Neural progenitor cell (in vitro differentiated cells): ENCODE measurements at regions not wholly inside any gene's neighbourhood (a gene's known extent, or its start where the extent isn't known, plus 50 kb on each side); places are given as distances from the start of the nearest gene placed in this dataset.
"Not testable (repeated sequence)": the region's sequence is repeated elsewhere in the genome, so short reads cannot be mapped to it uniquely, and the experiment has no call there.

Source experiments
- DNase-seq: peaks from one replicate; pipeline ENCODE4 v3.0.0-alpha.2; 2016; ENCODE audit warnings: low spot score
- H2AFZ ChIP-seq: fragments of 200-600 bp; sonication (generic); replicated peaks from 2 replicates; pipeline ENCODE4 v1.6.1; 2016; ENCODE audit warnings: antibody characterized with exemption
- H3F3A ChIP-seq: fragments of 200-600 bp; sonication (generic); 2 replicates; pipeline ENCODE4 v1.6.1; 2016; ENCODE audit warnings: antibody characterized with exemption, low read depth
- H3K27ac ChIP-seq: fragments of 200-600 bp; sonication (generic); 2 replicates; pipeline ENCODE4 v1.5.1; 2016; ENCODE audit warnings: mild to moderate bottlenecking
- H3K27me3 ChIP-seq: fragments of 200-600 bp; sonication (generic); 2 replicates; pipeline ENCODE4 v1.6.1; 2016; ENCODE audit warnings: mild to moderate bottlenecking, moderate library complexity
- H3K36me3 ChIP-seq: fragments of 200-600 bp; sonication (generic); 2 replicates; pipeline ENCODE4 v1.5.1; 2016
- H3K4me1 ChIP-seq: fragments of 200-600 bp; sonication (generic); 2 replicates; pipeline ENCODE4 v1.6.1; 2016; ENCODE audit warnings: mixed run types
- H3K4me2 ChIP-seq: fragments of 200-600 bp; sonication (generic); 2 replicates; pipeline ENCODE4 v1.6.1; 2016
- H3K4me3 ChIP-seq: fragments of 200-600 bp; sonication (generic); 2 replicates; pipeline ENCODE4 v1.5.1; 2016
- H3K79me2 ChIP-seq: fragments of 200-600 bp; sonication (generic); 2 replicates; pipeline ENCODE4 v1.6.1; 2016; ENCODE audit warnings: low read depth
- H3K9ac ChIP-seq: fragments of 200-600 bp; sonication (generic); 2 replicates; pipeline ENCODE4 v1.6.1; 2016
- H3K9me3 ChIP-seq: fragments of 200-600 bp; sonication (generic); 2 replicates; pipeline ENCODE4 v1.5.1; 2016; ENCODE audit warnings: low read depth
- H4K20me1 ChIP-seq: fragments of 200-600 bp; sonication (generic); 2 replicates; pipeline ENCODE4 v1.6.1; 2016; ENCODE audit warnings: low read depth
- H3K27ac Mint-ChIP-seq: 3 replicates; pipeline ENCODE4 v1.8.0; 2021; ENCODE audit warnings: mixed read lengths
- H3K27me3 Mint-ChIP-seq: 2 replicates; pipeline ENCODE4 v1.8.0; 2022; ENCODE audit warnings: low read depth, mild to moderate bottlenecking, inconsistent platforms, moderate library complexity, mixed read lengths; ENCODE audit not compliant: insufficient read depth
- H3K36me3 Mint-ChIP-seq: 3 replicates; pipeline ENCODE4 v1.8.0; 2021; ENCODE audit warnings: mixed read lengths
- H3K4me1 Mint-ChIP-seq: 3 replicates; pipeline ENCODE4 v1.8.0; 2021; ENCODE audit warnings: mixed read lengths
- H3K4me3 Mint-ChIP-seq: 3 replicates; pipeline ENCODE4 v1.8.0; 2021; ENCODE audit warnings: mild to moderate bottlenecking, moderate library complexity, mixed read lengths
- H3K9me3 Mint-ChIP-seq: 3 replicates; pipeline ENCODE4 v1.8.0; 2020; ENCODE audit warnings: mixed read lengths
- CTCF ChIP-seq: fragments of 200-600 bp; sonication (generic); IDR thresholded peaks from 2 replicates; pipeline ENCODE4 v1.5.1; 2017; ENCODE audit warnings: antibody characterized with exemption, mild to moderate bottlenecking
- EZH2 ChIP-seq: fragments of 200-600 bp; sonication (generic); IDR thresholded peaks from 2 replicates; pipeline ENCODE4 v1.6.1; 2017; ENCODE audit warnings: antibody characterized with exemption, mild to moderate bottlenecking, moderate library complexity
- EZH2phosphoT487 ChIP-seq: fragments of 200-600 bp; sonication (generic); IDR thresholded peaks from 2 replicates; pipeline ENCODE4 v1.6.1; 2017; ENCODE audit warnings: antibody characterized with exemption

DNA sequence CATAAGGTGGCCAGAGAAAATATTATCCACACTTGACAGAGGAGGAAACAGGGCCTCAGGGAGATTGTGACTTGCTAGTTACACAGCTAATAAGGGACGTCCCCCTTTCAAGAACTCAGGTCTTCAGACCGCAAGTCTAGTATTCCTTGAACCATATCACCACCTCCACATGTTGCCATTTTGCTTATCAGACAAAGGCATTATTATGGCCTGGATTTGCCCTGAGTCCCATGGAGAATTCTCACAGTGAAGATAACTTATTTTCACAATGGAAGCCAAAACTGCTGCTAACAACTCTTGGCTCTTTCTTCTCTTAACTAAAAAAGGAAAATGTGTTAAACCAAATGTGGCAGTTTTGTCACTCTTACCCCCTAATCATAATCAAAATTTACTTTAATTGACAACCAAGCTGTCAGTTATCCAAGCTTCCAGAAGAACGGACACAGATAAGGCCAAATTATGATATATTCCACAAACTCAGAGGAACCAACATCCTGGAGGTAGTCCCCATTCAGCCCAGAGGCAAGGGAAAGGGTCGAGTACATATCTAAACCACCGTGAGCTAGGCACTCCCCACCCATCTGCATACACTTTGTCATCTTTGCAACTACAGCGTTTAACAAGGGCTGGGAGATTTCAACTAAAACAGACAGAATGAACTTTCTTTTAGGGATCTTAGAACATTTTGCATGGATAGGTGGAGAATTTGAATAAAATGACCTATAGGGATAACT, 63.6 kb upstream of the THBS1 start:
- no peaks in the 10 kb centered on the region for H3K79me2 ChIP-seq
- no peak overlapping the region for H3K9ac ChIP-seq
- no peak for TF ChIP-seq EZH2
- no peak for TF ChIP-seq CTCF
- TF ChIP-seq EZH2phosphoT487, result no peak
- no peak overlapping the region for H3K4me3 ChIP-seq
- H2AFZ ChIP-seq, result no peak overlapping the region
- no peaks in the 10 kb centered on the region for H3K36me3 ChIP-seq
- Mint-ChIP-seq H3K4me3 (no peak overlapping the region), H3K9me3 (peaks cover 11% of the 10 kb centered on the region), H3K4me1 (no peaks in the 10 kb centered on the region), H3K36me3 (no peaks in the 10 kb centered on the region), H3K27ac (no peak overlapping the region), H3K27me3 (no peaks in the 10 kb centered on the region)
- no peaks in the 10 kb centered on the region for H3K27me3 ChIP-seq
- no peak overlapping the region for H3K4me2 ChIP-seq
- DNase-seq, result no peak
- no peaks in the 10 kb centered on the region for H3F3A ChIP-seq
- no peaks in the 10 kb centered on the region for H3K9me3 ChIP-seq
- no peaks in the 10 kb centered on the region for H3K4me1 ChIP-seq
- H4K20me1 ChIP-seq, result no peaks in the 10 kb centered on the region
- H3K27ac ChIP-seq, result no peak overlapping the region

GRCh38 chr15:39523968-39524367, 56.9 kb upstream of the THBS1 start:
- H3K4me1 ChIP-seq, H3K27ac Mint-ChIP-seq, H3F3A ChIP-seq, H3K27me3 Mint-ChIP-seq, H3K79me2 ChIP-seq, H2AFZ ChIP-seq, H3K9ac ChIP-seq, H3K4me1 Mint-ChIP-seq, H4K20me1 ChIP-seq, DNase-seq, H3K27me3 ChIP-seq, H3K9me3 Mint-ChIP-seq, H3K27ac ChIP-seq, H3K9me3 ChIP-seq, H3K4me3 Mint-ChIP-seq, H3K4me3 ChIP-seq, H3K4me2 ChIP-seq, H3K36me3 ChIP-seq, H3K36me3 Mint-ChIP-seq: not testable (repeated sequence)

GRCh38 chr15:39529457-39529856, 51.4 kb upstream of the THBS1 start:
- no peak overlapping the region for H3K4me3 Mint-ChIP-seq
- no peak overlapping the region for H2AFZ ChIP-seq
- TF ChIP-seq CTCF (no peak), EZH2 (no peak), EZH2phosphoT487 (no peak)
- no peak overlapping the region for H3K4me2 ChIP-seq
- H3K27ac ChIP-seq, result no peak overlapping the region
- no peaks in the 10 kb centered on the region for H3K4me1 Mint-ChIP-seq
- H3K36me3 ChIP-seq, result no peaks in the 10 kb centered on the region
- no peak overlapping the region for H3K27ac Mint-ChIP-seq
- no peak overlapping the region for H3K9ac ChIP-seq
- H3K4me1 ChIP-seq, result no peaks in the 10 kb centered on the region
- H3F3A ChIP-seq, result no peaks in the 10 kb centered on the region
- no peaks in the 10 kb centered on the region for H3K36me3 Mint-ChIP-seq
- H3K4me3 ChIP-seq, result no peak overlapping the region
- H3K9me3 ChIP-seq, result no peaks in the 10 kb centered on the region
- H4K20me1 ChIP-seq, result no peaks in the 10 kb centered on the region
- no peaks in the 10 kb centered on the region for H3K27me3 ChIP-seq
- H3K79me2 ChIP-seq, result no peaks in the 10 kb centered on the region
- no peak for DNase-seq
- peaks cover 2% of the 10 kb centered on the region for H3K9me3 Mint-ChIP-seq
- H3K27me3 Mint-ChIP-seq, result peaks cover 4% of the 10 kb centered on the region

DNA sequence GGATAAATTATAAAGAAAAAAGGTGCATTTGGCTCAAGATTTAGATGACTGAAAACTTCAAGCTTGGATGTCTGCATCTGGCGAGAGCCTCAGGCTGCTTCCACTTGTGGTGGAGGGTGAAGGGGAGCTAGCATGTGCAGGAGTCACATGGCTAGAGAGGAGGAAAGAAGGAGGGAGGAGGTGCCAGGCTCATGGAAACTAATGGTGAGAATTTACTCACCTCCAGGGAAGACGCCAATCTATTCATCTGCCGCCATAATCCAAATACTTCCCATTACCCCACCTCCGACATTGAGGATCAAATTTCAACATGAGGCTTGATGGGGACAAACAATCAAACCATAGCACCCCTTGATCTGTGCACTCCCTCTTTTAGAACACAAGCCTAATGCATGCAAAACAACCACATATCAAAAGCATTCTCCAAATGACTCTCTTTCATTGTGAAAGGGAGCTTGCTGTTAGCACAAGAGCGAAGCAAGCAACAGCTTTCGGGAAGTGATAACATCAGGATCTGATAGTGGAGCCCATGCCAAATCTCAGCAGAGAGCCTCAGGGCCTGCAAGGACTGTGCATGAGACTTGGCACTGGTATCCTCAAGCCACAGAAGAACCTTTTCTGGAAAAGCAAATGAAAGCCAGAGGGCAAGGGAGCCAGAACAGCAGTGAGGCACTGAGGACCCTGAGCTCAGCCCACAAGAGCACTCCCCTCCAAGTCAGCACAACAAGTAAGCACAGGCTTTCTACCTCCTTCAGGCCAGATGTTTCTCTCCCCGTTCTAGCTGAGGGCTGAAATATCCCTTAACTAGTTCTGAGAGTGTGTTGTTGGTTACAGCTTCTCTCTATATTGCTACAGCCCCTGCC, 50.2 kb upstream of the THBS1 start:
- H3K4me2 ChIP-seq, result no peak overlapping the region
- H3K27ac ChIP-seq, result no peak overlapping the region
- H3K4me3 ChIP-seq, result no peak overlapping the region
- no peak overlapping the region for H3K9ac ChIP-seq
- no peaks in the 10 kb centered on the region for H3K79me2 ChIP-seq
- no peak overlapping the region for H3K4me3 Mint-ChIP-seq
- no peaks in the 10 kb centered on the region for H3K9me3 Mint-ChIP-seq
- no peaks in the 10 kb centered on the region for H3K36me3 Mint-ChIP-seq
- DNase-seq, result no peak
- H3K36me3 ChIP-seq, result no peaks in the 10 kb centered on the region
- peaks cover 6% of the 10 kb centered on the region for H3K27me3 Mint-ChIP-seq
- H3K4me1 Mint-ChIP-seq, result no peaks in the 10 kb centered on the region
- H3K27ac Mint-ChIP-seq, result no peak overlapping the region
- H3K4me1 ChIP-seq, result no peaks in the 10 kb centered on the region
- H3F3A ChIP-seq, result no peaks in the 10 kb centered on the region
- H4K20me1 ChIP-seq, result no peaks in the 10 kb centered on the region
- no peak for TF ChIP-seq EZH2
- no peaks in the 10 kb centered on the region for H3K27me3 ChIP-seq
- no peaks in the 10 kb centered on the region for H3K9me3 ChIP-seq
- peak overlapping the region; percentile 42 for H2AFZ ChIP-seq
